HFF-Myc (cell line): ENCODE measurements at regions not wholly inside any gene's neighbourhood (a gene's known extent, or its start where the extent isn't known, plus 50 kb on each side); places are given as distances from the start of the nearest gene placed in this dataset.

Source experiments
- DNase-seq: peaks from one replicate; pipeline ENCODE4 v3.0.0-alpha.2; 2011; ENCODE audit warnings: low read depth; ENCODE audit errors: extremely low read depth
- H3K4me3 ChIP-seq: replicated peaks from 2 replicates; pipeline ENCODE4 v1.5.1; 2011; ENCODE audit warnings: low read depth, mild to moderate bottlenecking, control low read depth, low read length
- TF ChIP-seq, protein P1 (sequence below): IDR thresholded peaks from 2 replicates; pipeline ENCODE4 v1.5.1; 2012; ENCODE audit warnings: mild to moderate bottlenecking, low read depth, low read length, control low read depth; ENCODE audit errors: missing control alignments

DNA sequence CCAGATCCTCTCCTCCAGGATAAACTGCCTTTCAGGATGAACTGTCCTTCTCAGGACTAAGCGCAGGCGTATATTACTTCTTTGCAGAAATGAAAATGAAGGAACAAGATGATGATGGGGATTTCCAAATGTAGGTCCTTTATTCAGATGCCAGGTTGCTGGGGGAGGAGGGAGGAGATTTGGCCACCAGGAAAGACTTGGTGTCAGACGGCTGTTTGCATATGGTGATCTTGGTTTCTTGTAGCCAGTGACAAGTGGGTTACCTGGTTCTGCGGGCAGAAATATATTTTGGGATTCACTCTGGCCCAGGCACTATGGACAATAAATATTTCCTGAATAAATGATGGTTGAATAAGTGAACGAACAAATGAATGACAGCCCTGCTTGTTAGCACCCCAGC is 243.4 kb downstream of the MIAT start:
- DNase-seq = no peak
- H3K4me3 ChIP-seq = no peak overlapping the region
- TF ChIP-seq, protein P1, sequence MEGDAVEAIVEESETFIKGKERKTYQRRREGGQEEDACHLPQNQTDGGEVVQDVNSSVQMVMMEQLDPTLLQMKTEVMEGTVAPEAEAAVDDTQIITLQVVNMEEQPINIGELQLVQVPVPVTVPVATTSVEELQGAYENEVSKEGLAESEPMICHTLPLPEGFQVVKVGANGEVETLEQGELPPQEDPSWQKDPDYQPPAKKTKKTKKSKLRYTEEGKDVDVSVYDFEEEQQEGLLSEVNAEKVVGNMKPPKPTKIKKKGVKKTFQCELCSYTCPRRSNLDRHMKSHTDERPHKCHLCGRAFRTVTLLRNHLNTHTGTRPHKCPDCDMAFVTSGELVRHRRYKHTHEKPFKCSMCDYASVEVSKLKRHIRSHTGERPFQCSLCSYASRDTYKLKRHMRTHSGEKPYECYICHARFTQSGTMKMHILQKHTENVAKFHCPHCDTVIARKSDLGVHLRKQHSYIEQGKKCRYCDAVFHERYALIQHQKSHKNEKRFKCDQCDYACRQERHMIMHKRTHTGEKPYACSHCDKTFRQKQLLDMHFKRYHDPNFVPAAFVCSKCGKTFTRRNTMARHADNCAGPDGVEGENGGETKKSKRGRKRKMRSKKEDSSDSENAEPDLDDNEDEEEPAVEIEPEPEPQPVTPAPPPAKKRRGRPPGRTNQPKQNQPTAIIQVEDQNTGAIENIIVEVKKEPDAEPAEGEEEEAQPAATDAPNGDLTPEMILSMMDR = no peak

DNA sequence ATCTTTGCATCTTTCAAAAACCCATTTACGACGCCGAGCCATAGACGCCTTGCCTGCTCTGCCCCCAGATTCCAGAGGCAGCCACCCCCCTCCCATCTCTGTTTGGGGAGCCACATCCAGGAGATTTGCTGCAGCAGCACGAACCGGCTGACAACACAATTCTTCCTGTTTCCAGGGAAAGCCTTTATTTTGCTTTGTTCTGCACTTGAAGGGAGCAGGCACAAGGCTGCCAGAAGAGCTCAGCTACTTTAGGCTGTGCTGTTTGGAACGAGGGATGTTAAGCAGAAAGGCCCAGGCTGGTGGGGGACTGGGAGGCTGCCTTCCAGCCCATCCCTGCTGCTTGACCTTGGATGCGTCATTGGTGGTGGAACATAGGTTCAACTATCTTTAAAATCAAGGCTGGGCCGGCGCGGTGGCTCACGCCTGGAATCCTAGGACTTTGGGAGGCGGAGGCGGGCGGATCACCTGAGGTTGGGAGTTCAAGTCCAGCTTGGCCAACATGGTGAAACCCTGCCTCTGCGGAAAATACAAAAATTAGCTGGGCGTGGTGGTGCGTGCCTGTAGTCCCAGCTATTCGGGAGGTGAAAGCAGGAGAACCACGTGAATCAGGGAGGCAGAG is 243.9 kb downstream of the MIAT start:
- no peak overlapping the region for H3K4me3 ChIP-seq
- no peak for DNase-seq
- TF ChIP-seq, protein P1 = no peak

DNA sequence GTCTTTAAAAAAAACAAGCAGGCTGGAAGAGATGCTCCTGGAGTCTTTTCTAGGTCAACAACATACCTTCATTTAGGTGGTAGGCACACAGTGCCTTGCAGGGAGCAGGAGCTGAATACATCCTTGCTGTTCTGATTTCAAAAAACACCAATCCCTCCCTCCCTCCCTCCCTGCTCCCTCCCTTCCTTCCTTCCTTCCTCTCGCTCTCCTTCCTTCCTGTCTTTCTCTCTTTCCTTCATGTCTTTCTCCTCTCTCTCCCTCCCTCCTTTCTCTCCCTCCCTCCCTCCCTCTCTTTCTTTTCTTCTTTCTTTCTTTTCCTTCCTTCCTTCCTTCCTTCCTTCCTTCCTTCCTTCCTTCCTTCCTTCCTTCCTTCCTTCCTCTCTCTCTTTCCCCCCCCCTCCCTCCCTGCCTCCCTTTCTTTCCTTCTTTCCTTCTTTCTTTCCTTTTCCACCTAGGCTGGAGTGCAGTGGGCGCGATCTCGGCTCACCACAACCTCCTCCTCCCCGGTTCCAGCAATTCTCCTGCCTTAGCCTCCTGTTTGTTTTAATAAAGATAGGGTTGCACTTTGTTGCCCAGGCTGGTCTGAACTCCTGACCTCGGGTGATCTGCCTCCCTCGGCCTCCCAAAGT is 245.1 kb downstream of the MIAT start:
- DNase-seq = no peak
- TF ChIP-seq, protein P1 = no peak
- no peak overlapping the region for H3K4me3 ChIP-seq

DNA sequence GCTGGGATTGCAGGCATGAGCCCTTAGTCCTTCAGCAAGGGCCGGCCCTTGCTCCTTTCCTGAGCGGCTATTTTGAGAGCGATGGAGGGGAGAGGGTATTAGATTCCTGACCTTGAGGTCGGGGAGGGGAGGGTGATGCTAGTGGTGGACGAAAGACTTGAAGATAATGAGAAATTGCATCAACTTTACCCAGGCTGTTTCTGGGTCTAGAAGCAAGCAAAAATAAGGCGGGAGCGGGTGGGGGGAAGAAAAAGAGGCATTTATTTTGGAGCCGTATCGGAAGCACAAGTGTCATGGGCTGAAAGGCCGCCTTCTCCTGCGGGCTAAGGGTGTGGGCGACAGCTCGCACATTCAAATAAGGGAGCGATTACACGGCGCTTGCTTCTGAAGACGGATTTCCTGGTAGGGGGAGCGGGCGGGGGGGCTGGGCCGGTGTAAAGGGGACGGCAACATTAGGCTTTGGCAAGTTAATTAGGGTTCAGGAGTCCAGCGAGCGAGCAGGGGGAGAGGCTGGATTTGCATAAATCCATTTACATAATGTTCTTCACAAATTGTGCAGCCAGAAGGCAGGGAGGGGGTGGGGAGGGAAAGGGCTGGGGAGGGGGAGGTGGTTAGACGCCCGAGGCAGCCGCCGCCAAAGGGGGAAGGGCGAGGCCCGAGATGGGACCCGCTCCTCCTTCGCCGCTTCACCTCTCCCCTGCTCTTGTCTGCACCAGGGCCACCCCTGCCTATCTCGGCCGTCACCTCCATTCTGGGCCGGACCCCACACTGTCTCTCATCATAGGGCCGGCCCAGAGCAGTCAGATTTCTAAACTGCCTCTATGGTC is 245.9 kb downstream of the MIAT start:
- H3K4me3 ChIP-seq = no peak overlapping the region
- TF ChIP-seq, protein P1 = no peak
- no peak for DNase-seq

DNA sequence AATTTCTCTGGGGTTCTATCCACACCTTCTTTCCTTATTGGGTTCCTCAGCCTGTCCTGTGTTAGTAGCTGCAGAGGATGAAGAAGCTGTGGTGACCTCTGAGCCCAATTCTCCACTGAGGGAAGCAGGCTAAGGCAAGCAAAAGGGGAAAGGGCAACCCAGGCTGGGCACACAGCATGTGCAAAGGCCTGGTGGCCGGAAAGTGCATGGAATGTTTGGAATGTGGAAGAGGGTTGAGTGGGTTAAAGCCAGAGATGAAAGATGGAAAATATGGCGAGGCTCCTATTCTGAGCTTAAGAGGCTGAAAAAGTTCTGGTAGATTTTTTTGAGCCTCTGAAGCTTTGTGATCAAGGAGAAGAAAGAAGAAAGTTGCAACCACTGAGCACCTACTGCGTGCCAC is 247.1 kb downstream of the MIAT start:
- H3K4me3 ChIP-seq = no peak overlapping the region
- TF ChIP-seq, protein P1 = no peak
- DNase-seq = no peak

DNA sequence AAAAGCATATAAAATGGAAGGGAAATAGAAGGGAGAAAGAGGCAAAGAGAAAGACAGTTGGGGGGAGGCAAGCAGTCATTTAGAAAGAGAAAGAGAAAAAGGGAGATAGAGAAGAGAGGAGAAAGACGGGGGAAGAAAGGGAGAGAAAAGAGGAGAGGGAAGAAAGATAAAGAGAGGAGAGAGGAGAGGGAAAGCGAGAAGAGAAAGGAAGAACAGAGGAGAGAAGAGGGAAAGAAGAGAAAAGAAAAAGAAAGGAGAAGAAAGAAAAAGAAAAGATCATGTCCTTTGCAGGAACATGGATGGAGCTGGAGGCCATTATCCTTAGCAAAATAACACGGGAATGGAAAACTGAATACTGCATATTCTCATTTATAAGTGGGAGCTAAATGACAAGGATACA is 247.7 kb downstream of the MIAT start:
- TF ChIP-seq, protein P1 = no peak
- DNase-seq = no peak
- no peak overlapping the region for H3K4me3 ChIP-seq
